H9 (cell line): ENCODE measurements at regions not wholly inside any gene's neighbourhood (a gene's known extent, or its start where the extent isn't known, plus 50 kb on each side); places are given as distances from the start of the nearest gene placed in this dataset.

ENCODE experiments used
- DNase-seq: peaks from one replicate; pipeline ENCODE4 v3.0.0-alpha.2; 2017
- H2AFZ ChIP-seq: one replicate; pipeline ENCODE4 v1.6.1; 2013; ENCODE audit warnings: mild to moderate bottlenecking, low read length, control low read depth, moderate library complexity
- H2AK5ac ChIP-seq: 2 replicates; pipeline ENCODE4 v1.6.1; 2013; ENCODE audit warnings: low read length, control low read depth, mixed read lengths; ENCODE audit not compliant: insufficient read length
- H2BK120ac ChIP-seq: one replicate; pipeline ENCODE4 v1.6.1; 2013; ENCODE audit warnings: low read depth, mild to moderate bottlenecking, low read length, control low read depth, inconsistent platforms; ENCODE audit not compliant: poor library complexity, severe bottlenecking
- H2BK12ac ChIP-seq: 2 replicates; pipeline ENCODE4 v1.6.1; 2013; ENCODE audit warnings: low read length, control low read depth, mixed read lengths, low read depth; ENCODE audit not compliant: insufficient read length
- H2BK15ac ChIP-seq: 2 replicates; pipeline ENCODE4 v1.6.1; 2013; ENCODE audit warnings: low read depth, low read length, control low read depth
- H2BK20ac ChIP-seq: one replicate; pipeline ENCODE4 v1.6.1; 2013; ENCODE audit warnings: low read depth, mild to moderate bottlenecking, low read length, control low read depth, inconsistent platforms; ENCODE audit not compliant: poor library complexity, severe bottlenecking
- H2BK5ac ChIP-seq: 2 replicates; pipeline ENCODE4 v1.6.1; 2013; ENCODE audit warnings: low read length, control low read depth, mixed read lengths; ENCODE audit not compliant: insufficient read length
- H3K14ac ChIP-seq: 2 replicates; pipeline ENCODE4 v1.6.1; 2013; ENCODE audit warnings: low read length, control low read depth; ENCODE audit not compliant: insufficient read depth
- H3K18ac ChIP-seq: 2 replicates; pipeline ENCODE4 v1.6.1; 2013; ENCODE audit warnings: low read depth, mild to moderate bottlenecking, mixed read lengths, low read length, control low read depth; ENCODE audit not compliant: insufficient read length
- H3K23ac ChIP-seq: 2 replicates; pipeline ENCODE4 v1.6.1; 2013; ENCODE audit warnings: low read length, control low read depth, mixed read lengths, low read depth; ENCODE audit not compliant: insufficient read length
- H3K23me2 ChIP-seq: 2 replicates; pipeline ENCODE4 v1.6.1; 2013; ENCODE audit warnings: low read depth, mild to moderate bottlenecking, mixed read lengths, low read length, control low read depth; ENCODE audit not compliant: insufficient read length, poor library complexity, severe bottlenecking
- H3K27ac ChIP-seq: 2 replicates; pipeline ENCODE4 v1.5.1; 2013; ENCODE audit warnings: low read length, control low read depth, mixed read lengths, low read depth; ENCODE audit not compliant: insufficient read length
- H3K27me3 ChIP-seq: 2 replicates; pipeline ENCODE4 v1.6.1; 2013; ENCODE audit warnings: low read length, control low read depth, inconsistent platforms; ENCODE audit not compliant: insufficient read depth
- H3K4ac ChIP-seq: 2 replicates; pipeline ENCODE4 v1.6.1; 2013; ENCODE audit warnings: low read depth, mild to moderate bottlenecking, control low read depth, inconsistent platforms, low read length, moderate library complexity
- H3K4me1 ChIP-seq: 2 replicates; pipeline ENCODE4 v1.6.1; 2013; ENCODE audit warnings: low read length, control low read depth, inconsistent platforms; ENCODE audit not compliant: insufficient read depth
- H3K4me2 ChIP-seq: 2 replicates; pipeline ENCODE4 v1.6.1; 2013; ENCODE audit warnings: low read length, control low read depth, mixed read lengths; ENCODE audit not compliant: insufficient read length, insufficient read depth
- H3K56ac ChIP-seq: 2 replicates; pipeline ENCODE4 v1.6.1; 2013; ENCODE audit warnings: low read depth, mild to moderate bottlenecking, mixed read lengths, low read length, control low read depth; ENCODE audit not compliant: insufficient read length
- H3K79me1 ChIP-seq: 2 replicates; pipeline ENCODE4 v1.6.1; 2013; ENCODE audit warnings: low read depth, mild to moderate bottlenecking, moderate library complexity, low read length, control low read depth, inconsistent platforms; ENCODE audit not compliant: insufficient read depth, poor library complexity, severe bottlenecking
- H3K79me2 ChIP-seq: 2 replicates; pipeline ENCODE4 v1.6.1; 2013; ENCODE audit warnings: low read length, control low read depth, inconsistent platforms; ENCODE audit not compliant: insufficient read depth
- H3K9ac ChIP-seq: 2 replicates; pipeline ENCODE4 v1.6.1; 2013; ENCODE audit warnings: low read length, control low read depth, mixed read lengths; ENCODE audit not compliant: insufficient read length; ENCODE audit errors: extremely low read depth
- H3K9me3 ChIP-seq: one replicate; pipeline ENCODE4 v1.6.1; 2013; ENCODE audit warnings: low read depth, low read length, inconsistent platforms; ENCODE audit not compliant: control insufficient read depth
- H3T11ph ChIP-seq: one replicate; pipeline ENCODE4 v1.6.1; 2013; ENCODE audit warnings: mild to moderate bottlenecking, low read length, control low read depth, inconsistent platforms
- H4K20me1 ChIP-seq: one replicate; pipeline ENCODE4 v1.6.1; 2013; ENCODE audit not compliant: control insufficient read depth, insufficient read length, insufficient read depth
- H4K5ac ChIP-seq: 2 replicates; pipeline ENCODE4 v1.6.1; 2013; ENCODE audit warnings: low read depth, mild to moderate bottlenecking, mixed read lengths, low read length, control low read depth; ENCODE audit not compliant: insufficient read length
- H4K8ac ChIP-seq: replicated peaks from 2 replicates; pipeline ENCODE4 v1.6.1; 2013; ENCODE audit warnings: low read length, control low read depth, mixed read lengths, low read depth; ENCODE audit not compliant: insufficient read length
- H4K91ac ChIP-seq: 2 replicates; pipeline ENCODE4 v1.6.1; 2013; ENCODE audit warnings: low read depth, mild to moderate bottlenecking, moderate library complexity, mixed read lengths, low read length, control low read depth; ENCODE audit not compliant: insufficient read length
- H3K27ac Mint-ChIP-seq, 3 experiments: 2 replicates in 2 of 3; 3 replicates in 1 of 3; pipeline ENCODE4 v1.8.0; 2020 to 2021; ENCODE audit warnings: mixed read lengths in 3 of 3, mild to moderate bottlenecking in 1 of 3, moderate library complexity in 1 of 3
- H3K27me3 Mint-ChIP-seq: 2 replicates; pipeline ENCODE4 v1.8.0; 2021; ENCODE audit warnings: low read depth, mild to moderate bottlenecking, moderate library complexity, mixed read lengths
- H3K36me3 Mint-ChIP-seq, 3 experiments: 2 replicates in 2 of 3; 3 replicates in 1 of 3; pipeline ENCODE4 v1.8.0; 2020 to 2021; ENCODE audit warnings: low read depth in 3 of 3, mixed read lengths in 3 of 3; ENCODE audit not compliant: insufficient read depth in 1 of 3
- H3K4me1 Mint-ChIP-seq, 2 experiments: 2 replicates each; pipeline ENCODE4 v1.8.0; 2020; ENCODE audit warnings: mixed read lengths in 2 of 2
- H3K4me3 Mint-ChIP-seq, 2 experiments: 2 replicates in 1 of 2; 3 replicates in 1 of 2; pipeline ENCODE4 v1.8.0; 2020 to 2021; ENCODE audit warnings: mild to moderate bottlenecking in 2 of 2, mixed read lengths in 2 of 2, moderate library complexity in 1 of 2
- H3K9me3 Mint-ChIP-seq, 2 experiments: 2 replicates in 1 of 2; 3 replicates in 1 of 2; pipeline ENCODE4 v1.8.0; 2020; ENCODE audit warnings: mild to moderate bottlenecking in 2 of 2, mixed read lengths in 2 of 2, moderate library complexity in 1 of 2
- WGBS: extraction: QIAGEN DNeasy Blood & Tissue Kit; methylation state at CpG from one replicate; pipeline ENCODE4 v1.1.7; 2013; ENCODE audit warnings: missing lambda C conversion rate, low lambda C conversion rate, mixed read lengths; ENCODE audit not compliant: insufficient read length; ENCODE audit errors: extremely low coverage; 5-methylcytosine and 5-hydroxymethylcytosine counted together
- TF ChIP-seq, protein P1 (sequence below): fragments of 200-600 bp; sonication (generic); conservative IDR thresholded peaks from 3 replicates; pipeline ENCODE4 v1.8.0; 2021; ENCODE audit warnings: antibody characterized with exemption, mild to moderate bottlenecking

GRCh38 chr18:59777636-59778035, 80.4 kb upstream of the CCBE1 start:
- H3T11ph ChIP-seq = no peak overlapping the region
- H3K9me3 Mint-ChIP-seq = peaks cover 10 to 12% of the 10 kb centered on the region in 2 experiments; a peak in 4 of 5 replicates
- no peaks in the 10 kb centered on the region for H3K9me3 ChIP-seq
- no peak overlapping the region for H4K91ac ChIP-seq
- no peak overlapping the region for H3K14ac ChIP-seq
- H3K27me3 Mint-ChIP-seq = peaks cover 17% of the 10 kb centered on the region
- no peak overlapping the region for H2AFZ ChIP-seq
- no peak overlapping the region for H3K27ac ChIP-seq
- no peak overlapping the region for H2BK5ac ChIP-seq
- no peak overlapping the region for H3K23ac ChIP-seq
- no peaks in the 10 kb centered on the region for H3K4me1 Mint-ChIP-seq
- no peak overlapping the region for H3K27ac Mint-ChIP-seq
- no peaks in the 10 kb centered on the region for H3K79me1 ChIP-seq
- TF ChIP-seq, protein P1, sequence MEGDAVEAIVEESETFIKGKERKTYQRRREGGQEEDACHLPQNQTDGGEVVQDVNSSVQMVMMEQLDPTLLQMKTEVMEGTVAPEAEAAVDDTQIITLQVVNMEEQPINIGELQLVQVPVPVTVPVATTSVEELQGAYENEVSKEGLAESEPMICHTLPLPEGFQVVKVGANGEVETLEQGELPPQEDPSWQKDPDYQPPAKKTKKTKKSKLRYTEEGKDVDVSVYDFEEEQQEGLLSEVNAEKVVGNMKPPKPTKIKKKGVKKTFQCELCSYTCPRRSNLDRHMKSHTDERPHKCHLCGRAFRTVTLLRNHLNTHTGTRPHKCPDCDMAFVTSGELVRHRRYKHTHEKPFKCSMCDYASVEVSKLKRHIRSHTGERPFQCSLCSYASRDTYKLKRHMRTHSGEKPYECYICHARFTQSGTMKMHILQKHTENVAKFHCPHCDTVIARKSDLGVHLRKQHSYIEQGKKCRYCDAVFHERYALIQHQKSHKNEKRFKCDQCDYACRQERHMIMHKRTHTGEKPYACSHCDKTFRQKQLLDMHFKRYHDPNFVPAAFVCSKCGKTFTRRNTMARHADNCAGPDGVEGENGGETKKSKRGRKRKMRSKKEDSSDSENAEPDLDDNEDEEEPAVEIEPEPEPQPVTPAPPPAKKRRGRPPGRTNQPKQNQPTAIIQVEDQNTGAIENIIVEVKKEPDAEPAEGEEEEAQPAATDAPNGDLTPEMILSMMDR = no peak
- H4K8ac ChIP-seq = no peak overlapping the region
- H2BK120ac ChIP-seq = no peak overlapping the region
- H4K5ac ChIP-seq = no peak overlapping the region
- no peak overlapping the region for H2BK20ac ChIP-seq
- no peak overlapping the region for H2BK12ac ChIP-seq
- H3K27me3 ChIP-seq = no peaks in the 10 kb centered on the region
- no peak overlapping the region for H2BK15ac ChIP-seq
- H3K4me1 ChIP-seq = no peaks in the 10 kb centered on the region
- H3K79me2 ChIP-seq = no peaks in the 10 kb centered on the region
- no peak for DNase-seq
- H3K56ac ChIP-seq = no peak overlapping the region
- H3K4me2 ChIP-seq = no peak overlapping the region
- WGBS = no CpG with 5 or more reads among the region's 5 CpGs
- no peaks in the 10 kb centered on the region; a peak in 1 of 7 replicates for H3K36me3 Mint-ChIP-seq
- no peak overlapping the region for H3K4ac ChIP-seq
- no peak overlapping the region for H3K9ac ChIP-seq
- no peak overlapping the region for H2AK5ac ChIP-seq
- H3K4me3 Mint-ChIP-seq = no peak overlapping the region
- H3K18ac ChIP-seq = no peak overlapping the region
- H3K23me2 ChIP-seq = no peaks in the 10 kb centered on the region
- H4K20me1 ChIP-seq = no peaks in the 10 kb centered on the region
